Ishikawa (cell line): ENCODE measurements at regions not wholly inside any gene's neighbourhood (a gene's known extent, or its start where the extent isn't known, plus 50 kb on each side); places are given as distances from the start of the nearest gene placed in this dataset.

ENCODE experiments used
- CEBPB ChIP-seq: IDR thresholded peaks from 2 replicates; pipeline ENCODE4 v1.6.1; 2012
- CREB1 ChIP-seq: IDR thresholded peaks from 2 replicates; pipeline ENCODE4 v1.6.1; 2012; ENCODE audit warnings: low read depth
- EGR1 ChIP-seq: IDR thresholded peaks from 2 replicates; pipeline ENCODE4 v1.6.1; 2012
- EP300 ChIP-seq: IDR thresholded peaks from 2 replicates; pipeline ENCODE4 v1.6.1; 2012; ENCODE audit warnings: borderline replicate concordance
- FOXM1 ChIP-seq: IDR thresholded peaks from 2 replicates; pipeline ENCODE4 v1.6.1; 2012; ENCODE audit warnings: low read depth, borderline replicate concordance
- NFIC ChIP-seq: IDR thresholded peaks from 2 replicates; pipeline ENCODE4 v1.6.1; 2012
- RAD21 ChIP-seq: IDR thresholded peaks from 2 replicates; pipeline ENCODE4 v1.6.1; 2012; ENCODE audit warnings: low read depth
- TAF1 ChIP-seq: IDR thresholded peaks from 2 replicates; pipeline ENCODE4 v1.6.1; 2012; ENCODE audit warnings: low read depth, mild to moderate bottlenecking
- TCF12 ChIP-seq: IDR thresholded peaks from 2 replicates; pipeline ENCODE4 v1.6.1; 2012; ENCODE audit warnings: low read depth
- TEAD4 ChIP-seq: IDR thresholded peaks from 2 replicates; pipeline ENCODE4 v1.6.1; 2012
- YY1 ChIP-seq: IDR thresholded peaks from 2 replicates; pipeline ENCODE4 v1.6.1; 2012; ENCODE audit warnings: low read depth
- ZBTB7A ChIP-seq: IDR thresholded peaks from 2 replicates; pipeline ENCODE4 v1.6.1; 2012; ENCODE audit warnings: low read depth
- TF ChIP-seq, protein P1 (sequence below): IDR thresholded peaks from 2 replicates; pipeline ENCODE4 v1.6.1; 2012; ENCODE audit warnings: low read depth, mild to moderate bottlenecking
- TF ChIP-seq, protein P2 (sequence below): IDR thresholded peaks from 2 replicates; pipeline ENCODE4 v1.6.1; 2012
- TF ChIP-seq, protein P3 (sequence below): IDR thresholded peaks from 2 replicates; pipeline ENCODE4 v1.6.1; 2012

DNA sequence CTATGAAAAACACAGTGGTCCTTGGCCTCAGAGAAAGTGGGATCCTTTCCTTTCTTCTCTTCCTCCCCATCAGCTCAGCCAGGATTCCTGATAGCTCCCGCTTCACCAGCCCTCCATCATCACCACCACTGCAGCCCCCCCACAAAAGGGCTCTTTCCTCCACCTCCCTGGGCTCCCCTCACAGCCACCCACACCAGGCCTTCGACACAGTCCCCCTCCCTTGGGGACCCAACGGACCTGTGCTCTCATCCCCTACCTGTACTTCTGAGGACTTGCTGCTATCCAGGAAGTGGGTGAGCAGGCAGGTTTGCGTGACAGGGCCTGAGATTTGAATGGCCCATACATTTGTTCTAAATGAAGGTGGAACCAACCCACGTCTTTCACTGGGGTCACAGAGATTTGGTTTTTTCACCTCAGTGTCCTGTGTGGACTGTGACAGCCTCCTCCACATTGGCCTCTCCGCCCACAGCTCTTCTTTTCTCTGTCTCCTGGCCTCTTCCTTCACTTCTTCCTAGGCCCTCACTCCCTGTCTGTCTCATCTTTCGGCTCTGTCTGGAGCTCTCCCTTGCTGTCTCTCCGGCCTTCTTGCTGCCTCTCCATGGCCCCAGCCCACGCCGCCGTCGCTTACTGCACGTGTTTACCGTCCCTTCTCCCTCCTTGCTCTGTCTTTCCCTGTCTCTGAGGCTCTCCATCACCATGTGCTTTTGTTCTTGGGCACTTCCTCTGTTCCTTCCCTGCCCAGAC, 238.6 kb downstream of the FOXD2 start:
- TF ChIP-seq RAD21, result no peak
- TF ChIP-seq CREB1, result no peak
- TF ChIP-seq, protein P1, sequence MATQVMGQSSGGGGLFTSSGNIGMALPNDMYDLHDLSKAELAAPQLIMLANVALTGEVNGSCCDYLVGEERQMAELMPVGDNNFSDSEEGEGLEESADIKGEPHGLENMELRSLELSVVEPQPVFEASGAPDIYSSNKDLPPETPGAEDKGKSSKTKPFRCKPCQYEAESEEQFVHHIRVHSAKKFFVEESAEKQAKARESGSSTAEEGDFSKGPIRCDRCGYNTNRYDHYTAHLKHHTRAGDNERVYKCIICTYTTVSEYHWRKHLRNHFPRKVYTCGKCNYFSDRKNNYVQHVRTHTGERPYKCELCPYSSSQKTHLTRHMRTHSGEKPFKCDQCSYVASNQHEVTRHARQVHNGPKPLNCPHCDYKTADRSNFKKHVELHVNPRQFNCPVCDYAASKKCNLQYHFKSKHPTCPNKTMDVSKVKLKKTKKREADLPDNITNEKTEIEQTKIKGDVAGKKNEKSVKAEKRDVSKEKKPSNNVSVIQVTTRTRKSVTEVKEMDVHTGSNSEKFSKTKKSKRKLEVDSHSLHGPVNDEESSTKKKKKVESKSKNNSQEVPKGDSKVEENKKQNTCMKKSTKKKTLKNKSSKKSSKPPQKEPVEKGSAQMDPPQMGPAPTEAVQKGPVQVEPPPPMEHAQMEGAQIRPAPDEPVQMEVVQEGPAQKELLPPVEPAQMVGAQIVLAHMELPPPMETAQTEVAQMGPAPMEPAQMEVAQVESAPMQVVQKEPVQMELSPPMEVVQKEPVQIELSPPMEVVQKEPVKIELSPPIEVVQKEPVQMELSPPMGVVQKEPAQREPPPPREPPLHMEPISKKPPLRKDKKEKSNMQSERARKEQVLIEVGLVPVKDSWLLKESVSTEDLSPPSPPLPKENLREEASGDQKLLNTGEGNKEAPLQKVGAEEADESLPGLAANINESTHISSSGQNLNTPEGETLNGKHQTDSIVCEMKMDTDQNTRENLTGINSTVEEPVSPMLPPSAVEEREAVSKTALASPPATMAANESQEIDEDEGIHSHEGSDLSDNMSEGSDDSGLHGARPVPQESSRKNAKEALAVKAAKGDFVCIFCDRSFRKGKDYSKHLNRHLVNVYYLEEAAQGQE, result no peak
- no peak for TF ChIP-seq CEBPB
- no peak for TF ChIP-seq TAF1
- no peak for TF ChIP-seq NFIC
- no peak for TF ChIP-seq EP300
- no peak for TF ChIP-seq FOXM1
- no peak for TF ChIP-seq TCF12
- no peak for TF ChIP-seq TEAD4
- no peak for TF ChIP-seq YY1
- TF ChIP-seq, protein P2, sequence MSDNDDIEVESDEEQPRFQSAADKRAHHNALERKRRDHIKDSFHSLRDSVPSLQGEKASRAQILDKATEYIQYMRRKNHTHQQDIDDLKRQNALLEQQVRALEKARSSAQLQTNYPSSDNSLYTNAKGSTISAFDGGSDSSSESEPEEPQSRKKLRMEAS, result no peak
- TF ChIP-seq, protein P3, sequence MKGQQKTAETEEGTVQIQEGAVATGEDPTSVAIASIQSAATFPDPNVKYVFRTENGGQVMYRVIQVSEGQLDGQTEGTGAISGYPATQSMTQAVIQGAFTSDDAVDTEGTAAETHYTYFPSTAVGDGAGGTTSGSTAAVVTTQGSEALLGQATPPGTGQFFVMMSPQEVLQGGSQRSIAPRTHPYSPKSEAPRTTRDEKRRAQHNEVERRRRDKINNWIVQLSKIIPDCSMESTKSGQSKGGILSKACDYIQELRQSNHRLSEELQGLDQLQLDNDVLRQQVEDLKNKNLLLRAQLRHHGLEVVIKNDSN, result no peak
- no peak for TF ChIP-seq EGR1
- no peak for TF ChIP-seq ZBTB7A

DNA sequence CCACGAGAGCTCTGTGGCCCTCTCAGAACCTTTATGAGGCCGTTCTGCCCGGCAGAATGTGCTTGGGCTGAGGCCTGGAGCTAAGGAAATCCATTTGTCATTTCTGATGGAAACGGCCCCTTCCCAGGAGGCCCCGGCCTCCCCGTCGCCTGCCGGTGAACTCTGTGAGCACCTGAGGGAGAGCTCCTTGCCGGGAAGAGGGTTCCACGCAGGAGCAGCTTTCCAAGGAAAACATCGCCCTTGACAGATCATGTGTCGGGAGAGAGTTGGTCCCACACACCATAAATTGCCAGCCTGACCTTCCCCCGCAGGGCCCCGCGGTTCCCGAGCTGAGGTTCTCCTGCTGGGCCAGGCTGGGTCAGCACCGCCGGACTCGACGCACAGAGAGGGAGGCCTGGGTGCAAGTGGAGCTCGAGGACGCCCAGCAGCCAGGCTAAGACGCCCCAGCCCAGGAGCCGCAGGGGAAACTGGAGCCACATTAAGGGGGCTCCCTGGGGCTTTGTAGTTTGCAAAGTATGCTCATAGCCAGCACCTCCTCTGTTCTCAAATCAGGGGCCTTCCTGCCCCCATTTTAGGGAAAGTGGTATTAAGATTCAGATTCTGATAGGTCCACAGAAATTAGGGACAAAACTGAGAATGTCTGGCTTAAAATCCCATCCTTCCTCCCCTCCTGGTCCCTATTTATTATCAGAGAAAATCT, 239.5 kb downstream of the FOXD2 start:
- TF ChIP-seq, protein P2, result no peak
- no peak for TF ChIP-seq ZBTB7A
- TF ChIP-seq TAF1, result no peak

DNA sequence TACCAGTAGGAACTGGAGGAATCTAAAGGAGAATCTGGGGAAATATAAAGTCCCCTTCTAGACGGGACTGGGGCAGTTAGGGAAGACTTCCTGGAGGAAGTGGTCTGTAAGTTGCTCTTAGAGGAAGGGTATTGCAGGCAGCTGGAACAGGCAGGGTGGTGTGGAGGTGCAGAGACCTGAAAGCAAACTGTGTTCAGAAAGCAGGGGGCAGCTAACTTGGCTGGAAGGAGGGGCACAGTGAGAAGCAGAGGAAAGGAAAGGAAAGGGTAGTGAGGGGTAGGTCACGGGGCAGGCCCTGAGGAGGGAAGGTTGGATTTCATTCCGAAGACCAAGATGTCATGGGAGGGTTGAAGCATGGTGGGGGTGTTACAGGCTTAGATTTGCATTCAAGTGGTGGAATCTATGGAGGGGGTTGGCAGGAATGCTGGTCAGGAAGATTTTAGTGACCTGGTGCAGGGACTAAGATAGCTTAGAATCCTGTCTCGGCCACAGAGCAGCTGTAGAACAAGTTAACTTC, 240.7 kb downstream of the FOXD2 start:
- TF ChIP-seq CREB1, result no peak
- TF ChIP-seq RAD21, result no peak
- no peak for TF ChIP-seq CEBPB
- TF ChIP-seq TEAD4, result no peak
- no peak for TF ChIP-seq TAF1
- TF ChIP-seq, protein P1, result no peak
- TF ChIP-seq EGR1, result no peak
- TF ChIP-seq, protein P2, result no peak

DNA sequence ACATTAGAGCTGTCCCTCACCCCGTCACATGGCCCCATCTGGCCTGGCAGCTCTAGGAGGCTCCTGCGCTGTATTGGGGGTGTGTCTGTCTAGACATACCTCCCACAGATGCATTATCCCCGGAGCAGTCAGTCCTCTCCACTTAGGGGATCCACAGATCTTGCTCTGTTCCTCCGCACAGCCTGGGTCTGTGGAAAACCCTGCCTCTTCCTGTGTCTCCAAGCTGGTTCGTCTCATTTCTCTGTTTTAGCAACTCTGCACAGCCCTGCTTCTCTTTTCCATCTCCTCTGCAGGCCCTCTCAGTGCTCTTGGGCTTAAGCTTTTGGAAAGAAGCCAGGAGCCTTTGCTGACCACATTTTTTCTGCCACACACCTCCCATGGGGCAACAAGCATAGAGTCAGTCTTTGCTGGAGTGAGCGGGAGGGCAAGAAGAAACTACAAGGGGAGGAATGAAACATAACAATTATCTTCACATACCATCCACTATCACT, 241.5 kb downstream of the FOXD2 start:
- no peak for TF ChIP-seq ZBTB7A
- no peak for TF ChIP-seq TAF1
- TF ChIP-seq, protein P1, result no peak
- TF ChIP-seq, protein P3, result no peak
